ENCODE measurements at regions not wholly inside any gene's neighbourhood (a gene's known extent, or its start where the extent isn't known, plus 50 kb on each side); places are given as distances from the start of the nearest gene placed in this dataset.

DNA sequence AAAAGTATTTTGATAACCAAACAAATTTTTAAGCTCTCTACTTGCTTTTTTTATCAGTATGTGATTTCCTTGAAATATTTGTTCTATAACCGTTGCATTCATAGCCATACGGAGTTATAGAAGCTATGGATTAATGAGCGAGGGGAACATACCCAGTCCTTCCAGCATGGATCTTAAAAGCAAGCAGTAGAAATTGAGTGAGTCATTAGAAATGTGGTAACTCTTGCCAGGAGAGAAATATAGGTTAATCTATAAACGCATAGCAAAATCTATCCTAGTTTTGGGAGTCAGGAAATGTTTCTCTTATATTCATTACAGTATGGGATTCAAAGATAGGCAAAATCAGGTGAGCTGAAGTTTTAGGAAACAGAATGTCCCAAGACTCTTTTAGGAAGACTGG lies 507.4 kb downstream of the DACH1 start:
- TF ChIP-seq, protein P1, sequence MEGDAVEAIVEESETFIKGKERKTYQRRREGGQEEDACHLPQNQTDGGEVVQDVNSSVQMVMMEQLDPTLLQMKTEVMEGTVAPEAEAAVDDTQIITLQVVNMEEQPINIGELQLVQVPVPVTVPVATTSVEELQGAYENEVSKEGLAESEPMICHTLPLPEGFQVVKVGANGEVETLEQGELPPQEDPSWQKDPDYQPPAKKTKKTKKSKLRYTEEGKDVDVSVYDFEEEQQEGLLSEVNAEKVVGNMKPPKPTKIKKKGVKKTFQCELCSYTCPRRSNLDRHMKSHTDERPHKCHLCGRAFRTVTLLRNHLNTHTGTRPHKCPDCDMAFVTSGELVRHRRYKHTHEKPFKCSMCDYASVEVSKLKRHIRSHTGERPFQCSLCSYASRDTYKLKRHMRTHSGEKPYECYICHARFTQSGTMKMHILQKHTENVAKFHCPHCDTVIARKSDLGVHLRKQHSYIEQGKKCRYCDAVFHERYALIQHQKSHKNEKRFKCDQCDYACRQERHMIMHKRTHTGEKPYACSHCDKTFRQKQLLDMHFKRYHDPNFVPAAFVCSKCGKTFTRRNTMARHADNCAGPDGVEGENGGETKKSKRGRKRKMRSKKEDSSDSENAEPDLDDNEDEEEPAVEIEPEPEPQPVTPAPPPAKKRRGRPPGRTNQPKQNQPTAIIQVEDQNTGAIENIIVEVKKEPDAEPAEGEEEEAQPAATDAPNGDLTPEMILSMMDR (IDR thresholded peaks at IDR 0.05): no peak
- TF ChIP-seq POLR2A (IDR thresholded peaks at IDR 0.05): no peak

Measured in ovary (tissue), 3 donors.